ENCODE measurements at regions not wholly inside any gene's neighbourhood (a gene's known extent, or its start where the extent isn't known, plus 50 kb on each side); places are given as distances from the start of the nearest gene placed in this dataset.

DNA sequence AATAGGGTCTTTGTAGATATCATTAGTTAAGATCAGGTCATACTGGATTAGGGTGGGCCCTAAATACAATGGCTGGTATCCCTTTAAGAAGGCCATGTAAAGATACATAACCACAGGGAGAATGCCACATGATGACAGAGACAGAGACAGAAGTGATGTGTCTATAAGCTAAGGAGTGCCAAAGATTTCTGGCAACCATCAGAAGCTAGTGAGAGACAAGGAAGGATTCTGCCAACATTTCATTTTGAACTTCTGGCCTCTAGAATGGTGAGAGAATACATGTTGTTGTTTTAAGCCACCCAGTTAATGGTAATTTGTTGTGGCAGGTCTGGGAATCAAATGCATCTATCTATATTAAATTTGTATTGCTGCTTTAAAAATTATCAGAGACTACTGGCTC is 185.5 kb upstream of the CYRIA start:
- Mint-ChIP-seq H3K27me3 (no peaks in the 10 kb centered on the region), H3K4me3 (no peak overlapping the region), H3K27ac (no peak overlapping the region), H3K36me3 (ENCODE audit: low read depth) (no peaks in the 10 kb centered on the region), H3K9me3 (peaks cover 4% of the 10 kb centered on the region), H3K4me1 (no peaks in the 10 kb centered on the region)
- ATAC-seq (replicated peaks): no peak

DNA sequence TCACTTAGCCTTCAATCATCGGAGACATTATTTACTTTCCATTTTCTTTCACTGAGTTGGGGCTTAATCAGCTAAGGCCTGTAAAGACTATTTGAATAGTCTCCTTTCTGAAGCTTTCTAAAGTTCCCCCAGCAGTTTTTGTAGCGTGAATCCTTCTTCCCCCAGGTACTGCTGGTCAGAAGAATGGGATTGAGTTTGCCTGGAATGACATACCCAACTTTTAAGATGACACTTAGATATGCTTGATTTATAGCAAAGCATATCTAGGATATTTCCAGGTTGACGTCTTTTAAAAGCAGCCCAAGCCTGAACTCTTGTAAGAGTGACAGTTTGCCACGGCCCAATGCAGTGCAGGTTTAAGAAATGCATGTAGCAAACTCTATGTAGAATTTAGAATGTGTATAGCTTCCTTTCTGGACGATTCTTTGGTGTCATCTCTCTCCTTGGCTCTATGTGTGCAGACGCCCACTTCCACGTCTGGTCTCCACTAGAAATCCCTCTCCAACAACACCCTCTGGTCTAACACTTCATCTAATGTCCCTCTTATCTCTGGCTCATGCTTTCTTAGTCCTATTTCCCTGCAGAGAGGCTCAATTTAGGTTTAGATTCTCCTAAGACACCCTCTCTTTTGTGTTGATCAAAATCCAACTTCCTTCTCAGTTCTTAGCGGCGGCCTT is 175.0 kb upstream of the CYRIA start:
- Mint-ChIP-seq H3K4me1 (no peaks in the 10 kb centered on the region), H3K4me3 (no peak overlapping the region), H3K9me3 (peaks cover 12% of the 10 kb centered on the region), H3K27me3 (no peaks in the 10 kb centered on the region), H3K27ac (no peak overlapping the region), H3K36me3 (ENCODE audit: low read depth) (no peaks in the 10 kb centered on the region)
- no peak for ATAC-seq (replicated peaks)

DNA sequence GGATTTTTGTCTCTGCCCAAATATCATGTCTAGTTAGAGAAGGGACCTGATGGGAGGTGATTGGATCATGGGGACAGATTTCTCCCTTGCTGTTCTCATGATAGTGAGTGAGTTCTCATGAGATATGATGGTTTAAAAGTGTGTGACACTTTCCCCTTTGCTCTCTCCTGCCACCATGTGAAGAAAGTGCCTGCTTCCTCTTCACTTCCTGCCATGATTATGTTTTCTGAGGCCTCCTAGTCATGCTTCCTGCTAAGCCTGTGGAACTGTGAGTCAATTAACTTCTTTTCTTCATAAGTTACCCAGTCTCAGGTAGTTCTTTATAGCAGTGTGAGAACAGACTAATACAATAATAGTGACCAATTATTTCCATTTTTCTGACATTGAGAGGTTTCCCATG is 167.3 kb upstream of the CYRIA start:
- Mint-ChIP-seq H3K27me3 (no peaks in the 10 kb centered on the region), H3K27ac (no peak overlapping the region), H3K4me1 (no peaks in the 10 kb centered on the region), H3K9me3 (no peaks in the 10 kb centered on the region), H3K36me3 (ENCODE audit: low read depth) (no peaks in the 10 kb centered on the region), H3K4me3 (no peak overlapping the region)
- ATAC-seq (replicated peaks): no peak

DNA sequence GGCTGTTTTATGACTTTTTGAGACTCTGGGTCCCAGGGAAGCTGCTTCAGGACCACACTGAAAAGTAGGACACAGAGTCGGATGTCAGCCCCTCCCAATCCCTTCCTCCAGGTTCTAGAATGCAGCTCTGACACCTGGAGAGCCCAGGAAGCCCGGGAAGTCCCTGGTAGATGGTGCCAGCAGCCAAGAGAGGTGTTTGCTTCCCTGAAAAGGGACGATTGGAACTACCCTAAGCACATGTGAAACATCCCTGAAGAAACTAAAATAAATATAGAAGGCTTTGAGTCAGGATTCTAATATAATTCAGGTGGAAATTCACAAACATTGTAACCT is 163.2 kb upstream of the CYRIA start:
- no peaks in the 10 kb centered on the region for H3K36me3 Mint-ChIP-seq (ENCODE audit: low read depth)
- H3K4me1 Mint-ChIP-seq: no peaks in the 10 kb centered on the region
- H3K9me3 Mint-ChIP-seq: no peaks in the 10 kb centered on the region
- no peak for ATAC-seq (replicated peaks)
- no peaks in the 10 kb centered on the region for H3K27me3 Mint-ChIP-seq
- no peak overlapping the region for H3K4me3 Mint-ChIP-seq
- no peak overlapping the region for H3K27ac Mint-ChIP-seq

DNA sequence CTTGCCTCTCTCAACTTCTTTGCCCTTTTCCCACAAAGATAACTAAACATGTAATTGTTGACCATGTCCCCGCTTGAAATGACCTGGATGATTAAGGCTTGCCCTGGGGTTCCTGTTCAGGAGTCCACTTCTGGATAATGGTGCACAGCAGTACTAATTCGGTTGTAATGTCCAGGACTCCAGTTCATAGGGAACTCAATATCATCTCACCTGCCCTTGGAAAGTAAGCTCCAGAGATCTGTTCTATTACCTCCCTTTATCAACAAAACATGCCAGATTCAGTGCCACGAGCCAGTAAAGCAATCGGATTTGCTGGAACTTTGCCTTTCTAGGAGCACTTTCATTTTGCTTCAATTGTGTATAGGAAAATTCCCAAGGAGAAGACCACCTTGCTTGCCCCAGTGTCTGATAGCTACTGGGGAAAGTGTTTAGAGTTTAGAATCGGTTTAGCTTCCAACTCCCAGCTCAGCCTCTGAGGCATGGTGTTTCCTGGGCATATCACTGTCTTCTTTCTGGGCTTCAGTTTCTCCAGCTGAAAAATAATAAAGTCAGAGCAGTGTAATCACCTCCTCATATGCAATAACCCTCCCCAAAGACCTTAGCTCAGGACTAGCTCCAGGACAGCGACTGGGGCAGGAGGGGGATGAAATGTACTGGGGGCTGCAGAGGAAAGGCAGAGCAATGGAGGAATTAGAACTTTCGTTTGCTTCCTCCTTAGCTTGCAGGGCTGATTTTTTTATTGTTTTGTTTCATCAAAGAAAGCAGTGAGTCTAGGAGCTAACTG is 162.6 kb upstream of the CYRIA start:
- H3K9me3 Mint-ChIP-seq: no peaks in the 10 kb centered on the region
- no peaks in the 10 kb centered on the region for H3K27me3 Mint-ChIP-seq
- no peak overlapping the region for H3K4me3 Mint-ChIP-seq
- no peak for ATAC-seq (replicated peaks)
- no peak overlapping the region for H3K27ac Mint-ChIP-seq
- H3K4me1 Mint-ChIP-seq: no peaks in the 10 kb centered on the region
- H3K36me3 Mint-ChIP-seq (ENCODE audit: low read depth): no peaks in the 10 kb centered on the region

DNA sequence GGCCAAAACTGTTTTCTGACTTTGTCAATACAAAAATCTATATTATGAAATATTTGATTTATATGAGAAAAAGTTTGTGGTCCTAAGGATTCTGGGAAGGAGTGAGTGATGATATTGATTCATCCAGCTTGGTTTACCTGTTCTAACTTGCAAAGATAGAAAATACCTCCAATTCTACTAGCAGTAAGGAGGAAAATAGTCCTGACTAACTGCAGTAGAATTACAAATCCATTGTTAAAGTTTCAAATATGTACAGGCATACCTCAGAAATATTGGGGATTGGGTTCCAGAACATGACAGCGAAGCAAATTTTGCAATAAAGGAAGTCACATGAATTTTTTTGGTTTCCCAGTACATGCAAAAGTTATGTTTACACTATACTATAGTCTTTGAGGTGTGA is 158.8 kb upstream of the CYRIA start:
- no peaks in the 10 kb centered on the region for H3K27me3 Mint-ChIP-seq
- no peaks in the 10 kb centered on the region for H3K9me3 Mint-ChIP-seq
- H3K4me3 Mint-ChIP-seq: no peak overlapping the region
- H3K27ac Mint-ChIP-seq: no peak overlapping the region
- H3K36me3 Mint-ChIP-seq (ENCODE audit: low read depth): no peaks in the 10 kb centered on the region
- ATAC-seq (replicated peaks): no peak
- H3K4me1 Mint-ChIP-seq: no peaks in the 10 kb centered on the region

DNA sequence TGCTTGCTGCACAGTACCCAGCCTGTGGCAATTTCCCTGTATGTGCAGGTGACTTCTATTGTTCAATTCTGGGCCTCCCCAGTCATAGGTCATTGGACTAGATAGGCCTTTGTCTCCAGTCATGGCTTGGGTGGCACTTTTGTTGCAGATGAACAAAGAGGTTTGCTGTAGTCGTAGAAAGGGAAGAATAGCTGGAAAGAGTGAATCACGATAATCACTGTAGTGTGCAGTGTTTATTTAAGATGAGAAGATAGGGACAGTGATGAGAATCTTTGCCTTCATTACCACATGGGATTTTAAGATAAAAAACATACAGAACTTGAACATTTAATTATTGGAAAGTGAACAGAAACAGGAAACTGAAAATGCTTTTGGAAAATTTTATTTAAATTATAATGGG is 156.1 kb upstream of the CYRIA start:
- no peaks in the 10 kb centered on the region for H3K27me3 Mint-ChIP-seq

DNA sequence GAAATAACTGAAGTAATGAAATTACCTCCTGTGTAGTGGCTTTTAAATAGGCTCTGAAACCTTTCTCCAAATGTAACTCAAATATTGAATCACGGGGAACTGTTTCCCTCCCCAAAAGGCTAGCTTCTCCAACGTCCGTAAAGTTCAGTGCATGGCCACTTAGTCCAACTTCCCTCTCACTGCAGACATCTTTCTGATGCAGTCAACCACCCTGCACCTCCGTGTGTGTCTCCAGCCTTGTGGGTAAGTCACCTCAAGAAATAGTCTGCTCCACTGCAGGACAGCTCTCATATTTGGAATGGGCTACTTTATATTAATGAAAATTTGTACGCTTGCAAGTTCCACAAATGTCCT is 152.5 kb upstream of the CYRIA start:
- ATAC-seq (replicated peaks): no peak
- H3K36me3 Mint-ChIP-seq (ENCODE audit: low read depth): no peaks in the 10 kb centered on the region

More for the DNA sequence above, 156.1 kb upstream of the CYRIA start:
- Mint-ChIP-seq H3K9me3 (no peaks in the 10 kb centered on the region), H3K4me1 (no peaks in the 10 kb centered on the region), H3K36me3 (ENCODE audit: low read depth) (no peaks in the 10 kb centered on the region), H3K27ac (no peak overlapping the region), H3K4me3 (no peak overlapping the region)
- no peak for ATAC-seq (replicated peaks)

DNA sequence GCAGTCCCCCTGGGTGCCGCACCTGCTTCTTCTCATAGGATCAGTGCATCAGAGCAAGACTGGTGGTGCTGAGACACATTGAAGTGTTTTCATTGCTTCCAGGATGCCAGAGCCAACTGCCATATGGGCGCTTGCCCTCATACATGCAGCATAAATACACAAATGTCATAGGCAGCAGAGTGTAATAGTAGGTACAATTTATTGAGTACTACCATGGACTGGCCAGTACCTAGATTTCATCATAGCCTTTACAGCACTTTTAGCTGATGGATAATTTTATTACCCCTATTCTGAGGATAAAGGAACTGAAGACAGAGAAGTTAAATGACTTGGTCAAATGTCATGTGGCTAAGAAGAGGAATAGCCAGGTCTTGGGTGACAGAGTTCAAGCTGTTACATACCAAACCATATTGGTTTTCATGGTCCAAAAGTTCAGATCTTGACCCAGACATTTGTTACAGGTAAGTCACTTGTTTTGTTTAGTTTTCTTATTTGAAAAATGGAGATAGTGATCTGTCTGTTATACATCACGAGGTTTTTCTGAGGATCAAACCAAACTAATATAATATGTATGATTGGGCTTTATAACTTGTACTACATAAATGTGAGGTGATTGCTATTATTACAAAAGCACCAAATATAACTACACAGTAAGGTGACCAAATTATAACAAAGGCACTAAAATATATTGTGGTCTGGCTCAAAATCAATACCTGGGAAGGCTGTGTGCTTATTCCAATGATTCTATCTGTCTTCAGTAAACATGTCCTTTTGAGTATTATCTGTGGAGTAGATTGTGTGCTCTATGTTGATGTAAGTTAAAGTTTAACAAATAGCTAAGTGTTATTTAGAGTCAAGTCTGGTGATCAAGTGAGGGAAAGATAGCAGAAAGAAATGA is 151.9 kb upstream of the CYRIA start:
- H3K4me1 Mint-ChIP-seq: no peaks in the 10 kb centered on the region
- no peak overlapping the region for H3K27ac Mint-ChIP-seq
- H3K9me3 Mint-ChIP-seq: no peaks in the 10 kb centered on the region
- no peaks in the 10 kb centered on the region for H3K27me3 Mint-ChIP-seq
- no peak for ATAC-seq (replicated peaks)
- no peak overlapping the region for H3K4me3 Mint-ChIP-seq
- H3K36me3 Mint-ChIP-seq (ENCODE audit: low read depth): no peaks in the 10 kb centered on the region

More for the DNA sequence above, 152.5 kb upstream of the CYRIA start:
- H3K27ac Mint-ChIP-seq: no peak overlapping the region
- H3K27me3 Mint-ChIP-seq: no peaks in the 10 kb centered on the region
- H3K9me3 Mint-ChIP-seq: no peaks in the 10 kb centered on the region
- no peaks in the 10 kb centered on the region for H3K4me1 Mint-ChIP-seq
- no peak overlapping the region for H3K4me3 Mint-ChIP-seq

DNA sequence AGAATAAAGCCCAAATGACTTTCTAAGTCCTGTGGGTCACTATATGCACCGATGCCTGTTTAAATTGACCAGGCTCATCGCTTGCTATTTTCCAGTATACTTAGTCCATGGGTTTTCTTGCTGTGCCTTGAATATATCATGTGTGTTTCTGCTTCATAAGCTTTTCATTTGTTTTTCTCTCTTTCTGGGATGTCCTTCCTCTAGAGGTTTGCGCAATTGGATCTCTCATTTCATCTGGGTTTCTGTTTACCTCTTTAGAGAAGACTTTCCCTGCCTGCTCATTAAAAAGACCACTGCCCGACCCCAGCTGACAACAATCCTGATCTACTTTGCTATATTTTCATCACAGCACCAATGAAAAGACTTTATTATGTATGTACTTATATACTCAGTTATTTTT is 150.9 kb upstream of the CYRIA start:
- no peaks in the 10 kb centered on the region for H3K4me1 Mint-ChIP-seq
- H3K36me3 Mint-ChIP-seq (ENCODE audit: low read depth): no peaks in the 10 kb centered on the region
- no peaks in the 10 kb centered on the region for H3K9me3 Mint-ChIP-seq
- no peak overlapping the region for H3K27ac Mint-ChIP-seq
- no peak overlapping the region for H3K4me3 Mint-ChIP-seq
- no peaks in the 10 kb centered on the region for H3K27me3 Mint-ChIP-seq
- ATAC-seq (replicated peaks): no peak

DNA sequence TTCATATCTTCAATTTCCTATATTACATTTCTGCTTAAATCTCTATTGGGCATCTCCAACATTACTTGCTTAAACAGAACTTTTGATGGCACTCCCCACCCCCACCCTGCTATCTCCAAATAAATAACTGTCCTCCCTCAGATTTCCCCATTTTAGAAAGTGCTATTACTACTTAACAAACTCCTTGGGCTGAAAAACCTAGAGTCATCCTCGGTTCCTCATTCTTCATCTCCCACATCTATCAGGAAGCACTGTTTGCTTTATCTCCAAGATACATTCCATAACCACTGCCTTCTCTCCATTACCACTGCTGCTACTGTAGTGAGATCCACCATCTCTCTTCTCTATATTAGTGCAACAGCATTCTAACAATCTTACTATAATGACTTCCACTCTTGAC is 150.4 kb upstream of the CYRIA start:
- H3K27ac Mint-ChIP-seq: no peak overlapping the region
- no peaks in the 10 kb centered on the region for H3K36me3 Mint-ChIP-seq (ENCODE audit: low read depth)
- no peak overlapping the region for H3K4me3 Mint-ChIP-seq
- no peaks in the 10 kb centered on the region for H3K4me1 Mint-ChIP-seq
- H3K9me3 Mint-ChIP-seq: no peaks in the 10 kb centered on the region
- ATAC-seq (replicated peaks): no peak
- H3K27me3 Mint-ChIP-seq: no peaks in the 10 kb centered on the region

DNA sequence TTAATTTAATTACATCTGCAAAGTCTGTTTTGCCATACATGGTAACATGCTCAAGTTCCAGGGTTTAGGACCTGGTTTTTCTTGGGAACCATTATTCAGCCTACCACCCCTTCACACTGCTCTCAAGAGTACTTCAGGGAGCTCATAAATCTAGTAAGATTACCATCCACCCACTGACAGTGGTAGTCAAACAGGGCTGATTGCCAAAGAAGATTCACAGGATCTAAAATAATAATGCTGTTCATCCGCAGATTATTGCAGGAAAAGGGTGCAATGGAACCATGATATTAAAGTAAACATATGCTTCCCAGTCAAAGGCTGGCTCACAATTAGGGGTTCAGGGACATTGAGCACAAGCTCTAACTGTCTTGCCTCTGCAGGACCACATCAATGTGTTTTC is 148.0 kb upstream of the CYRIA start:
- H3K4me3 Mint-ChIP-seq: no peak overlapping the region
- no peak for ATAC-seq (replicated peaks)
- H3K4me1 Mint-ChIP-seq: no peaks in the 10 kb centered on the region
- no peaks in the 10 kb centered on the region for H3K36me3 Mint-ChIP-seq (ENCODE audit: low read depth)
- H3K27me3 Mint-ChIP-seq: no peaks in the 10 kb centered on the region
- no peak overlapping the region for H3K27ac Mint-ChIP-seq
- H3K9me3 Mint-ChIP-seq: no peaks in the 10 kb centered on the region

DNA sequence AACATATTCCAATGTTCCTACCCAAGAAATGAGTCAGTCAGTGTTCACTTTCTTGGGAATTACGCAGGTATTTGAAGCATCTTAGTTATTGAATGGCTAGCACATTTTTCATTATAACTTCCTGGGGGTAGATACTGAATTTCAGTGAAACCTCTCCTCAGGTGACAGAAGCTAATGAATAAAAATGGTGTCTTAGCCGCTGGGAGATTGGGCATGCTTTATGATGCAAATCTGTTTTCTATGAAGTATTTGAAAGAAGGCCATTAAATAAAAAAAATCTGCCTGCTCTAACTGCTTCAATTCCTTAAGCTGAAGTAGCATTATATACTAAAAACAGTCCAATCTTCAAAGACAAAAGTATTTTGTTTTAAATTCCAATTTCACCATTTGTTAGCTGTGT is 132.8 kb upstream of the CYRIA start:
- no peak for ATAC-seq (replicated peaks)
- Mint-ChIP-seq H3K27me3 (peaks cover 4% of the 10 kb centered on the region), H3K9me3 (no peaks in the 10 kb centered on the region), H3K4me3 (no peak overlapping the region), H3K4me1 (no peaks in the 10 kb centered on the region), H3K36me3 (ENCODE audit: low read depth) (no peaks in the 10 kb centered on the region), H3K27ac (no peak overlapping the region)

DNA sequence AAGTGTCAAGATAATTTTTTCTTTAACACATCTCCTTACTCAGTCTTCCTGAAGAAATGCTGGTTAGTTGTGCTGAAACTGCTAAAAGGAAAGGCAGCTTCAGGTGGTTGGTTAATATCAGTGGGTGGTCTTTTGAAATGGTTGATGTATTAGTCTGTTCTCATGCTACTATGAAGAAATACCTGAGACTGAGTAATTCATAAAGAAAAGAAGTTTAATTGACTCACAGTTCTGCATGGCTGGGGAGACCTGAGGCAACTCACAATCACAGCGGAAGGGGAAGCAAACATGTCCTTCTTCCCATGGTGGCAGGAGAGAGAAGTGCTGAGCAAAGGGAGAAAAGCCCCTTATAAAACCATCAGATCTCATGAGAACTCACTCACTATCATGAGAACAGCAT is 125.9 kb upstream of the CYRIA start:
- Mint-ChIP-seq H3K4me1 (no peaks in the 10 kb centered on the region), H3K4me3 (no peak overlapping the region), H3K9me3 (no peaks in the 10 kb centered on the region), H3K36me3 (ENCODE audit: low read depth) (no peaks in the 10 kb centered on the region), H3K27ac (no peak overlapping the region), H3K27me3 (no peaks in the 10 kb centered on the region)
- ATAC-seq (replicated peaks): no peak

DNA sequence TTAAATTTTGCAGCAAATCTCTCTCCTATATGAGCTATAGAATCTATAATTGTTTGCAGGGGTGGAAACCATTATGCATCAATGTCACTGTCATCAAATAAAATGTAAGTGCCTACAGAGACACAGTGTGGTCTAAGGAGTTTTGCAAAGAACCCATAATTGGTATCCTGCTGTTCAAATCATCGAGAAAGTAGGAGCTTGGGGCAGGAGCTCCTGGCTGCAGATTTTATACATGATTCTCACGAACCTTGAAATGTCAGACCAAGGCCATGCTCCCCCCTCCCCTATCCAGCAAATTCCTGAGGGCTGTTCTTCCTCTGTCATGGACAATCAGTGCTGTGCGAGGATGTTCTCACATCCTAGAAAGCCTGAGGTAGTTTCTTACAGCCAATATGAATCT is 119.5 kb upstream of the CYRIA start:
- Mint-ChIP-seq H3K4me3 (no peak overlapping the region), H3K9me3 (no peaks in the 10 kb centered on the region), H3K27me3 (peaks cover 3% of the 10 kb centered on the region), H3K27ac (no peak overlapping the region), H3K36me3 (ENCODE audit: low read depth) (no peaks in the 10 kb centered on the region), H3K4me1 (no peaks in the 10 kb centered on the region)
- no peak for ATAC-seq (replicated peaks)
